HG03064 (cell line): ENCODE measurements at regions not wholly inside any gene's neighbourhood (a gene's known extent, or its start where the extent isn't known, plus 50 kb on each side); places are given as distances from the start of the nearest gene placed in this dataset.

ENCODE experiments used
- ATAC-seq: cut with Tn5 transposase; IDR thresholded peaks from one replicate; pipeline ENCODE4 v1.9.1; 2021; ENCODE audit warnings: low read depth; ENCODE audit not compliant: unreplicated experiment

GRCh38 chr6:169084067-169084466, 169.6 kb downstream of the THBS2 start:
- ATAC-seq = no peak

DNA sequence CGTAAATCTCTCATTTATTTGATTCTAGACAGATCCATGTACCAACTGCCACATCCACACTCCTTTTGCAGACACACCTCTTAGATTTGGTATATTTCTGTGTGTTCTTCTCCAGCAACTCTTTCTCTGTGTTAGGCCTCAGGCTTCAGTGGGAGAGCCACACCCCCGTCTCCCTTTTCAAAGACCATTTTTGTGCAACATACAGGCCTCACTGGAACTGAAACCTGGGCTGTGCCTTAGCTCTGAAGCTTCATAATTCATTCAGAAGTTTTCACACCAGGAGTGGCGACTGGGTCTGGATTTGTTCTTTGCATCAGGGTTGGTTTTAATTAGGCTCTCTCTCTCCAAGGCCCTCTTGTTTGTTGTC, 170.2 kb downstream of the THBS2 start:
- no peak for ATAC-seq

DNA sequence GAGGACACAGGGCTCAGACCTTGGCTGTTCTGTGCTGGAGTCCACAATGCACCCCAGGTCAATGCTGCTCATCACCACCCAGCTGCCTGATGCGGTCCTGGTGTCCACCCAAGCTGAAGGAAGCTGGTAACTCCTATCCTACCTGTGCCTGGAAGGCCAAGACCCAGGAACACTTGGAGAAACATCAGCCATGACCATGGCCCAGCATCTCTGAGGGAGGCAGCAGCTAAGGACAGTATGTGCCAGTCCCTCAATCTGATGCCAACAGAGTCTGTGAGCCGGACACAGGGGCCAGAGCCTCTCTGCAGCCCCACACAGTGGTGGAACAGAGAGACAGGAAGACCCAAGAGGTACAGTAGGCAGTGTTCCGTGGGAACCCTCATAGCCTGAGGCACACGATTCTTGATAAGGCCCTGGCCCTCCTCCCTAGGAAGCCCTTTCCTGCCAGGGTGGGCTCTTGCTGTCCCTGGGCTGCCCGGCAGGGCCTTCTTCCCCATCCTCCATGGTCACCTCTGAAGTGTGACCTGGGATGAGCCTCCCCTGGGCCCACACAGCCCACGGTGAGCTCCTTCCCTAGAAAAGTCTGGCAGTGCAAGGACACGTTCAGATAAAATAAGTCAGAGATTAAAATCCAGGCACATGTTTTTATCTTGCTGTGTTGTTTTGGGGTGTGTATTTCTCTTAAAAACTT, 170.7 kb downstream of the THBS2 start:
- no peak for ATAC-seq

- no peak for ATAC-seq
These were observed 171.6 kb downstream of the THBS2 start for GRCh38 chr6:169082093-169082492.

DNA sequence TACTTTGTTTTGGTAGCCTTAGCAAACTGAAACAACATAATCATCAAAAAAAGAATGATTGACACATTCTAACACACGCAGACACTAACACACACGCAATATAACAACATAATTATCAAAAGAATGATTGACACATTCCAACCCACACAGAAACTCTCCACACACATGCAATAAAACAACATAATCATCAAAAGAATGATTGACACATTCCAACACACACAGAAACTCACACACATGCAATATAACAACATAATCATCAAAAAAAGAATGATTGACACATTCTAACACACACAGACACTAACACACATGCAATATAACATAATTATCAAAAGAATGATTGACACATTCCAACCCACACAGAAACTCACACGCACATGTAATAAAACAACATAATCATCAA, 172.4 kb downstream of the THBS2 start:
- no peak for ATAC-seq

DNA sequence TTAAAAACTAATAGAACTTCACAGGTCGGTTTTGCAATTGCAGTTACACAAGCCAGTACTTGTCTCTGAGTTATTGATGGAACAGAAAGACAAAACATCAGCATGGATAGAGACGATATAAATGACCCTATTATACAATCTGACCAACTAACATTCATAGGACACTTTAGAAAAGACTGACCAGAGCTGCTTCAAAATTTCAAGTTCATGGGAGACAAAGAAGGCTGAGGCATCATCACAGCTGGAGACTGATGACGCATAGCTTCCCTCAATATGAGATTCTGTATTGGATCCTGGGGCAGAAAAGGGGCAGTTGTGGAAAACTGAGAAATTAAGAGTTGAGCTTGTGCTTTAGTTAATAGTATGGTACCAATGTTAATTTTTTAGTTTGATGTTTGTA, 174.0 kb downstream of the THBS2 start:
- ATAC-seq = no peak

GRCh38 chr6:169078399-169079145, 175.1 kb downstream of the THBS2 start:
- ATAC-seq = no peak

DNA sequence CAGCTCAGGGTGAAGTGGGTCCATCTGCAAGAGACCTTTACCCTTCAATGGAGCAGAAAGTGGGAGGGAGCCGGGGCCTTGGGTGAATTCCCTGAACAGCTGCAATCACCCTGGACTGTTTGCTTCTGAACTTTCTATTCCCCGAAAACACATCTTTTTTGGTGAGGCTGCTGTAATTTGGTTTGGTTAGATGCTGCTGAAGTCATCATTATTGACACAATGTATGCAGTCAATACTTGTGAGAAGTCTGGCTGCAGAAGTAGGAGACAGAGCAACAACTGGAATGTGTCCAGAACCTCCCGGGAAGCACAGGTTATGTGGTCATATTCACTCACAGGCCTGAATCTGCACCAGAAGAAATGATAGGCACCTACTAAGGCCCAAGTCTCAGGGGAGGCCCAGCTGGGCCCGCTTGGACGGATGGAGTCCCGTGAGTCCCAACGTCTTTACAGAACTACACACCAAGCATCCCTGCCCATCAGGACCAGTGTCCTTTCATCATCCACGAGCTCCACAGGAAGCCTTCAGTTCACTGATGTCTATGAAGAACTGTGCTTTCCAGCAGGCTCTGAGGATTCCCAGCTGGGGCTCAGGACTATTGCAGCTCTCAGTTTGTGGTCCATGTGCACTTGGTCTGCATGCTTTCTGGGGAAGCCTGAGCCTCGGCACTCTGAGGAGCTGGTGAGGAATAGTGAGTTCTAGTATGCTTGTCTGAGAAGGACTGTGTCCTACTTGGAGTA, 177.6 kb downstream of the THBS2 start:
- no peak for ATAC-seq

DNA sequence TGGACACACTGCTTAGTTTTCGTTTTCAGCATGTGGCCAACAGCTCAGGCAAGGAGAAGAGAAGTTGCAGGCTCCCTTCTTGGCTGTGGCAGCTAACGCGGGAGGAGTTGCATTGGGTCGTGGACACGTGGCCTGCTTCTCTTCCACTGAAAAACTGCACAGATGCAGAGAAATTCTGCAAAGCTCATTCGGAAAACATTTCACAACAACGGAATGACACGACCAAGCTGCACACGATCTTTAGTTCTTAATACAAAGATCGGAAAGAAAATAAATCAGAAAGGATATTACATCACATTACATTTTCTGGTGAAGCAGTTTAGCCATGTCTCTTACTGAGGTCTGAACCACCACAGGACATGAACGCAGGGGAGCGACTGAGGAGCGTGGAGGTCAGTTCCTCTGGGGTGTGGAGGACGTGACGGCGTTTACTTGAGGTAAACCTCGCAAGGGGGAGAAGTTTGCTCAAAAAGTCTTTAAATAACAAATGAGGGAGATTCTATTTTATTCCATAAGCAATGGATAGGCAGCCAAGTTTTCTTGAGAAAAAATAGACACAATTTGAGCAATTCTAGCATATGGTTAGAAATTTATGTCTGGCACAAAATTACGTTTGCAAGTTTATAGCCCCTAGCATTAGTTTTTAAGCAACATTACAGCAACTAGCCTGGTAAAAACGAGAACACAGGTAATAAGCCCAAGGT, 178.3 kb downstream of the THBS2 start:
- ATAC-seq = no peak

DNA sequence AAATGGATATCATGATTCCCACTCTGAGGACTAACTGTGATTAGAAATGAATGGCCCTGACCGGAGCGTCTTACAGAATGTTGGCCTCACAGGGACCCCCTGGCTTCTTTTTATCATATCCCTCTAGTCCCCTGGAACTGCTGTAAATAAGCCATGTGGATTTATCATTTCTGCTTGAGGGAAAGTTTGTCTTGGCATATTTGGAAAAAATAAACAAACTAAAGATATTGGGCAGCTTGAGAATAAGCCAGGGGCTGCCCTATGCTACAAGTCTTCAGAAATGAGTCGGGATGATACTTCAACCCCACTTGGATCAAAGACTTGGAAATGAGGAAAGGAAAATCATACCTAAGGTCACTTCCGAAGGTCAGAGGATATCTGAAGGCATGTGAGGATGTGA, 179.1 kb downstream of the THBS2 start:
- no peak for ATAC-seq

GRCh38 chr6:169073311-169073710, 180.3 kb downstream of the THBS2 start:
- no peak for ATAC-seq

DNA sequence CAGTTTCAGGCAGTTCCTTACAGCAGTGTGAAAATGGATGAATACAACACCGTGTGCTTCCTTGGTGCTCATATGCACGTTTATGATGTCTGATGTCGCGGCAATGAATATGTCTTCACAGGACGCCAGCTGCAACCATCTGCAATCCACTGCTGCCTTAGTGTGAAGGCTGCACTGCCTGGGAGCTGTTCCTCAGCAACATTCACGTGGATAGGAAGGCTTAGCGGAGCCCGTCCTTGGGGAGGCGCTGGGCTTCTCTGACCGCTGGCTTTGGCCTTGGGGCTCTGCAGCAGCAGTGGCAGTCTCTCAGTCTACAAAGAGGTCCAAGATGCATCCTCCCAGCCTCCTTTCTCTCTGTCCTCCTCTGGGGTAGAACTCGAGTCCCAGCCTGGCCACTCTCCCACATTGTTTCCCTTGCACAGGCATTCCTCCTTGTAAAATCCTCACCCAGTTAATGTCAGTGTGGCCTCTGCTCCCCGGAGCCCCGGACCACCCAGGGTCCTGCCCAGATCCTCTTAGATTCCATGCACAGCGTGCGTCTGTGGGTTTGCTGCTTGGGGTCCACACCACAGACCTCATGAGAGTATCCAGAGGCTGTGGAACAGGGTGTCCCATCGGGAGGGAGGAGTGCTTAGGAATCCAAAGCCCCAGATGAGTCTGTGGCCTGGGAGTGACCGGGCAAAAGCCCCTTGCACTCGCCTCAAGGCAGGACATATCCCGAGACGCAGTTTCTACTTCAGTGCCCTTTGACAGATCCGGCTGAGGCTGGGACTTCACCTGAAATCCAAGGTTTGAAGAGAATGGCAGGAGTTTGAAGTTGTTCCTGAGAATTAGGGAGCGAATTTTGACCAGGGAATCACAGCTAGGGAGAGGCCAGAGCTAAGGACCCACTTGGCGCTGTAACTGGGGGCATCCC, 181.3 kb downstream of the THBS2 start:
- no peak for ATAC-seq

DNA sequence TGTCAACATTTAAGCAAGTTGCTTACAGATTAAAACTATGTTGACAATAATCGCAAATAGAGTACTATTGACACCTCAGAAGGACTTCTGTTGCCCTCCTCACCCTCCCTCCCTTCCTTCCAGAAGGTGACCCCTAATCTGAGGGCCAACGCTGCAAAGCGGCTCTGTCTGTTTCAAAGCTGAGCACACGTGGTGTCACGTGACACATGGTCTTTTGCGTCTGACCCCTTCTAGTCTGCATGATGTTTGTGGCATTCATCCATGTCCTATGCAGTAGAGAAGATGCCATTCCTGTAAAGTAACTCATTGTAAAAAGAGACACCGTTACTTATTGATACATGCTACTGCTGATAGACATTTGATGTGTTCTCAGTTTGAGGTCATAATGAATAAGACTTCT, 182.3 kb downstream of the THBS2 start:
- ATAC-seq = no peak

DNA sequence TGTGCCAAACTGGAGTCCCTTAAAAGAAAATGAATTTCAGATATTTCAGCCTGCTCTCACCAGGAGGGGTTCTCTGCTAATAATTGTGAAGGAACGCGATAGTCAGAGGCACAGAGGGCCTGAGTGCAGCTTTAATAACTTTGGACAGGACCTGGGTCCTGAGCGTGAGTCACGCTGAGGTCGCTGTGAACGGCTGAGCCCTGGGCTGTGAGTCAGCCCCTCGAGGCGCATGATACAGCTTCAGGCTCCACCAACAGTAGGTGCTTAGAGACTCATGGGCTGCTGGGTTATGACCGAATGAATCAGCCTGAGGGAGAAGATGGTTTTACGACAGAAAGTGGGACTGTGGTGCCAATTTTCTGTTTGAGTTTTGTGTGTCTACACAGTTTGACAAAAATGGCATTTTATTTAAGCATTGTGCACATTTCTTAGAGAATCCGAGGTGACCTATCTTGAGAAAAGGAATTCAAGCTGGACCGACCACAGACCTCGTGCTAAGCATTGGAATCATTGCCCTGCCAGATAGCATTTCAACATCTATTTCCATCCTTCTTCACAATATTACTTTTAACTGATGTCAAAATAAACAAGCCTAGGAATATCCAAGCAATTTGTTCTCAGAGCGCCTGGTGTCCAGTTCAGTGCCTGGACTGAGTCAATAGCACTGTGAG, 183.0 kb downstream of the THBS2 start:
- no peak for ATAC-seq

DNA sequence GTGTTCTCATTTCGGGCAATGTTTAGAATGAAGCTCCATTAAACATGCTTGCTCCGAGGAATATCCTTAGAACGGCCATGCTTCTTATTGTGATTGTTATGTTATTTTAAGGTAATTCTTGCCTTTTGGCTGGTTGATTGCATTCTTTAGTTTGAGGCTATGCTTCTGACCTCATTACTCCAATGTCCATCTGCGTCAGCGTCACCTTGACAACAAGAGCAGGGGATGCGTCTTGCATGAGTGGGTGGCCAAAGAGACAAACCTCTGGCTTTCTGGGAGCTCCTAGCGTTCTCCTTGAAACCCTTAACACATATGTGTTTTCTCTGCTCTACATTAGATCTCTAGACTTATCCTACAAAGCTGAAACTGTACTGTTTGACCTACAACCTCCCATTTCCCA, 184.3 kb downstream of the THBS2 start:
- ATAC-seq = no peak

DNA sequence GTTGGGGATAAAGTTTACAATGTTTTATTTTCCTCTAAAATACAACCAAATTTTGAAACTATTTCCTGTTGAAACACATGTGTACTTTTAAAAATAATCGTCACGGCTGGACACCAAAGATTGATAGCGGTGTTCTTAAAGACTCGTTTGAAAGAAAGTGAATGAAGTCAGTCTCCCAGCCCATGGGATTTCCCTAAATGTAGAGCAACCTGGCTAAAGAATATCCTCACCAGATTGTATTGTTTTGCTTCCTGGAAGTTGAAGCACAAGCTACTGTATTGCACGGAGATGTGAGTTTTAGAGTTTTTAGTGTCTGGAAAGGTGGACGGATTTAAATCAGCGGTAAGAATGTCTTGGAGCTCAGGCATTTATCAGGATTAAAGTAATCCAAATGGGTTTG, 189.5 kb downstream of the THBS2 start:
- ATAC-seq = no peak

DNA sequence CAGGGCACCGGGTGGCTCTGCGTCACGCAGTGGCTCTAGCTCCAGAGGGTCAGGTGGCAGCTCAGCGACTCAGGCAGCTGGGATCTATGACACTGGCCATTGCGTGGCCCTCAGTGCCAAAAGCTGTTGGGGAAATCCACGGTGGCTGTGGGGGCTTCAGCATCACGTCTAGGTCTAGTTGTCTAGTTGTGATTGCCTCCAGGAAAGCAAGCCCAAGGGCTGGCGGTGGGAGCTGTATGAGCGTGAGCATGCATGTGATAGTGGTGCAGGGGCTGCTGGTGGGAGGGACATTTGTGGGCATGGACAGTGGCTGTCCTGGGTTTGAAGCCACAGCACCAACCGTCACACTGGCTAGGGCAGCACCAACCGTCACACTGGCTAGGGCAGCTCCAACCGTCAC, 191.4 kb downstream of the THBS2 start:
- ATAC-seq = no peak

- ATAC-seq = no peak
These were observed 195.0 kb downstream of the THBS2 start for GRCh38 chr6:169058634-169059033.

DNA sequence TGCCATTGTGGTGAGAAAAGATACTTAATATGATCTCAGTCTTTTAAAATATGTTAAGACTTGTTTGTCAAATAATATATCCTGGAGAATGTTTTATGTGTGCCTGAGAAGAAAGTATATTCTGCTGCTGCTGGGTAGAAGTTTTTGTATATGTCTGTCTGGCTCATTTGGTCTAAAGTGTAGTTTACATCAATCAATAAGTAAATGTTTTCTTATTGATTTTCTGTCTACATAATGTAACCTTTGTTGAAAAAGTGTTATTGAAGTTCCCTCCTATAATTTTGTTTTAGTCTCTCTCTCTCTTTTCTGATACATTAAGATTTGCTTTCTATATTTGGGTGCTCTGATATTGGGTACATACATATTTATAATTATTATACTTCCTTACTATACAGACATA, 201.2 kb downstream of the THBS2 start:
- no peak for ATAC-seq

GRCh38 chr6:169051371-169051770, 202.3 kb downstream of the THBS2 start:
- no peak for ATAC-seq
